HG03175 (cell line): ENCODE measurements at regions not wholly inside any gene's neighbourhood (a gene's known extent, or its start where the extent isn't known, plus 50 kb on each side); places are given as distances from the start of the nearest gene placed in this dataset.

ENCODE experiments used
- ATAC-seq: cut with Tn5 transposase; IDR thresholded peaks from one replicate; pipeline ENCODE4 v1.9.1; 2021; ENCODE audit warnings: mild to moderate bottlenecking, moderate library complexity; ENCODE audit not compliant: unreplicated experiment

DNA sequence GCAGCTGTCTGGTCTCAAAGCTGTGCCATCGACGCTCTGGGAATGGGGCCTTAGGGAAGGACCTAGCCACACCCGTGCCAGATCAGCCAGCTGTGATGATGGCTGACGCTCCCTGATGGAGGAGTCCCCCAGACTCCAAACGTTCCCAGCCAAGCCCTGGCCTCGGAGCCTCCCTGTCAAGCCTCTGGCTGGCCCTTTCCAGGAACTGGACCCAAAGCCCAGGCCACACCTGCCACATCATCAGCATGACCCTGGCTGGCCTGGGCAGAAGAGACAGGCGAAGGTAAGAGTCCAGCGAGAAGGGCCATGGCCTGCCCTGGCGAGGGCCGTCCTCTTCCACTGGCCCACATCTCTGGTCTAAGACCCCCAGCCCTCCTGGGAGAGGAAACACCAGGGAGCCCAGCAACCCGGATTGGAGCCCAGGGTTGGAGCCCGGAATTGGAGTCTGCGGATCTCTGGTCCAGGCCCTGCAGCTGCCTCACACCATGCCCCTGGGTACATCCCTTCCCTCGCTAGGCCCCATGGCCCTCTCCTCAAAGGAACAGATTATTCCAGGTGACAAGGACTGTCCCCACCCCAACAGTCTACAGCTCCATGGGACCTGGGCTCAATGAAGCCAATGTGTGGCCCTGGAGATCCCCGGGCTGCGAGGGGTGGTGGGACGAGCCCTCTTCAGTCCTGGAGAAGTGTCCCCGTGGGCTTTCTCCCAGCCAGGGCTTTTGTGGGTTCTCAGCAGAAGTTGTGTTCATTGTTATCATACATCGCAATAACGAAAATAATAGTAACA is 105.1 kb upstream of the TNRC6C start:
- no peak for ATAC-seq

DNA sequence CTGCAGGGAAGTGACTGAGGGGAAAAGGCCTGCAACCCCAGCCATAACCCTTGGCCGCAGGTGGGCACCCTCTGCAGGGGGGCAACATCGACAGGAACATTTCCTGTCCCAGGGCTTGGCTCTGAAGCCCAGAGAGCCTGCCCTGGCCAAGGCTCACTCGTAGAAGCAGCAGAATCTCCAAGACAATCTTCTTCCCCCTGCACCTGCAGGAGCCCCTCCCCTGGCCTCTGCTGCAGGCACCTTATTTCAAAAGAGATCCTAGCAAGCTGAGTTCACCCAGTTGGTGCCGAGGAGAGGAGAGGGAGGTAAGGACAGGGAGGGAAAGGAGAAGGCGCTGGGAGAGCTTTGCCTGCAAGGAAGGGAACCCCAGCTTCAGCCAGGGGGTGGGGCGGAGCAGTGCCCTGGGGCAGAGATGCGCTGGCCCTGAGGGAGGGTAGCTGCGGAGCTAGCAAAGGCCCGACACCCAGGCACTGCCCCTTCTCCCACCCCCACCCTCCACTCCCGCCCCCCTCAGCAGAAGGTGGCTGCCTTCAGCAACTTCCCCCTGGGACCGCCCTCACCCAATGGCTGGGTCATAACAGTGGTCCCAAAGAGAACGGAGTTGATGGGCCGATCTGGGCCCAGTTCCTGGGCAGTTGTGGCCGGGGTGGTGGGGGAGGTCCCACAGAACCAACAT is 104.3 kb upstream of the TNRC6C start:
- ATAC-seq = no peak

DNA sequence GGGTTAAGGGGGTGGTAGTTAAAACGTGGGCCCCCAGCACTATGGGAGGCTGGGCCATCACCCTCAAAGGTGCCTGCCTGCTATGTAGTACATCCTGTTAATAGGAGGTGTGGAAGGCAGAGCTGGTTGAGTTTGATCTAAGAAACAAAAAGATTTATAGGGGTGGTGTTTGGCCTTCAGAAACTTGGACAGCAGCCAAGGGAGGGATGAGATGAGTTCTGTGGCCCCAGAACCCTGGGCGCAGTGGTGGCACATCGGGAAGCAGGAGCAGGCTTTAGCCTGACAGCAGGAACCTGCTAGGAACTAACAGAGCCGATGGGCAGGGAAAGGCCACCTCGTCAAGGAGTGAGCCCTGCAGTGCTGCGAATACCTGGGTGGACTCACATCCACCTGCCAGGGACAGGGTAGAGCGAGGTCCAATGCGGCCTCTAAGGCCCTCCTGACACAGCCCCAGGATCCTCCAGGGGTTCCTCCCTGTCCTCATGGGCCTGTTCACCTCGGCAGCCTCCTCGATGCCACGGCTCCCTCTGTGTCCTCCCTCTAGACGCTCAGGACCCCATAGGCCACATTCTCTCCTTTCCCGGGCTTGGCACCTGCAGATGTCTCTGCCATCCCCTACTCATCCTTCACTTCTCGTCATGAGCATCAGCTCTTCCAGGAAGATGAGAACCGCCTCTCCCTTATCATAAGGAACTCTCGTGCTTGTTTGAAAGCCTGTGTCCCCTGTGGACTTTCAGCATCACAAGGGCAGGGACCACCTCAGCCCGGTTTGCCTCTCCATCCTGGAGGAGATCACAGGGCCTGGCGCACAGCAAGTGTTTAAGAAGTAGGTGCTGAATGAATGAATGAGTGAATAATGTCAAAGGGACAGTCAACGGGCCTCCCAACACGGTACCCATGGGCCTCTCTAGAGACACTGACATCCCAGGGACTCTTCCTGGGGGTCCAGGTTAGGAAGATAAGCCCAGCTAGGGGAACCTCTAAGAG is 103.5 kb upstream of the TNRC6C start:
- no peak for ATAC-seq

DNA sequence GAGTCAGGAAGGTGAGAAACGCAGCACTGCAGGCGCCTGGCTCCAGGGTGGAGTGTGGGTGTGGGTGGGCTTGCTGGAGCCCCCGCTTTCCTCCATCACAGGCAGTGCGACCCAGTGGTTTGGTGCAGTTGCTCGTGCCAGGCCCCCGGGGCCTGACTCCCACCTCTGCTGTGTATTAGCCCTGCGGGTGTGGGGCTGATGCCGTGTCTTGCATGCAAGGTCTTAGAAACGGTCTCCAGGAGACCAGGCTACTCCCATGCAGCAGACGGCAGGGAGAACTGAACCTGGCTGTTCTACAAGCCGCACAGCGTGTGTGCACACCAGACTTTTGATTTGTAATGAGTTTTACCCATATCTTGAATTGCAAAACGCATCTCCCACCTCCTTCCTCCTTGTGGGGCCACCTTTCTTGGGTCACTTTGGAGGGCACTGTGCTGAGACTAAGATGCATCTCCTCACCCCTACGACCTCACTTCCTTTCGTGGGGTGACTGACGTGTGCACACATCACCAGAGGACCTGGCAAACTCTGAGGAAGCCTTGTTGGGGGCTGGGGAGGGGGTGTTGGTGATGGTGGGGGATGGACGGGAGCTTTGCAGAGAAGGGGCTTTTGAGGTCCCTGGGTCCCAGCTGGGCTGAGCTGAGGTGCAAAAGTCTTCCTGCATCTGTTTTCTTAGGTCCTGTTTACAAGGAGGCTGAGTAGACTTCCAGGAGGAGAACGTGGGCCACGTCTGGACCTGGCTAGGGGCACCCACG is 101.8 kb upstream of the TNRC6C start:
- no peak for ATAC-seq

DNA sequence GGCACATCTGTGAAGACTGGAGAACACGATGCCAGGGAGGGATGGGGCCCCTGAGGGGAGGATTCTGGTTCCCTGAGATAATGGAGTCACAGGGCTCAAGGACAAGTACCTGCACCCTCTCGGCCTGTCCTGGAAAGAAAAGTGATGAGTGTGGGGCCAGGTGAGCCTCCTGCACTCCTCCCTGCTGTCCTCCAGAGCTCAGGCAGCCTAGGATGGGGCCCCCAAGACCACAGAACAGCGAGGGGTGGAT is 101.3 kb upstream of the TNRC6C start:
- no peak for ATAC-seq

DNA sequence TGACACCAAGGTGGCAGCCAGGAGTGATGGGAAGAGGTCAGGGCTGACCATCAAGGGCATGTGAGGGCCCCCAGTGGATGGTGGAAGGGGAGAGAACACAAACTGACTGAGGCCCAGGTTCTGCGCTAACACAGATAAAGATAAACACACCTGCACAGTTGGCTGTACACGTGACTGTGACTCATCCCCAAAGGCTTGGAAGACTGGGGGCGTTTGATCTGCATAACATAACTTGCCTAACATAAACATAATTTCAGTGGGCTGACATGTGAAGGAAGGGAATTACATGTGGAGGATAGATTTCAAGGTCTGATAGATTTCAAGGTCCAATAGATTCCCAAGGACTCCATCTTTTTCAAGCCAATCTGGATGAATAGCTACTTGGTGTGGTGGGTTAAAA is 100.9 kb upstream of the TNRC6C start:
- ATAC-seq = no peak

DNA sequence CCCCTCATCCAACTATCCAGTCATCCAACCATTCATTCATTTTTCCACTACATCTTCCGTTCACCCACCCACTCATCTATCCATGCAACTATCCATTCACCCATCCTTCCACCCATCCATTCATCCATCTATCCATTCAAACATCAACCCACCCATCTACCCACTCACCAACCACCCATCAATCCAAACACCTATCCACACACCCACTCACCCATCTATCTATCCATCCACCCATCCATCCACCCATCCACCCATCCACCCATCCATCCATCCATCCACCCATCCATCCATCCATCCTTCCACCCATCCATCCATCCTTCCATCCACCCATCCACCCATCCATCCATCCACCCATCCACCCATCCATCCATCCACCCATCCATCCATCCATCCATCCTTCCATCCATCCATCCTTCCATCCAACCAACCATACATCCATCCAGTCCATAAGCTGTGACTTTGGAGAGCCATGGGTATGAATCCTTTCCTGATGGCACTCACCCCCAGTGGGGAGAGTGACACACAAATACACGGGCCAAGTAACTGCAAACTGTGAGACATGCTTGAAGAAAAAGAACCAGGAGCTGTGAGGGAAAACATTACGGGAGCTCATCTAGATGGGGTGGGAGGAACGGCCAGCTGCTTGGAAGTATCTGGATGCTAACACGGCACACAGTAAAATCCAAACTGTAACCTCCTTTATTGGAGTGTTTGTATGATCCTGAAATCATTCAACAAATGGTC is 100.0 kb upstream of the TNRC6C start:
- no peak for ATAC-seq

DNA sequence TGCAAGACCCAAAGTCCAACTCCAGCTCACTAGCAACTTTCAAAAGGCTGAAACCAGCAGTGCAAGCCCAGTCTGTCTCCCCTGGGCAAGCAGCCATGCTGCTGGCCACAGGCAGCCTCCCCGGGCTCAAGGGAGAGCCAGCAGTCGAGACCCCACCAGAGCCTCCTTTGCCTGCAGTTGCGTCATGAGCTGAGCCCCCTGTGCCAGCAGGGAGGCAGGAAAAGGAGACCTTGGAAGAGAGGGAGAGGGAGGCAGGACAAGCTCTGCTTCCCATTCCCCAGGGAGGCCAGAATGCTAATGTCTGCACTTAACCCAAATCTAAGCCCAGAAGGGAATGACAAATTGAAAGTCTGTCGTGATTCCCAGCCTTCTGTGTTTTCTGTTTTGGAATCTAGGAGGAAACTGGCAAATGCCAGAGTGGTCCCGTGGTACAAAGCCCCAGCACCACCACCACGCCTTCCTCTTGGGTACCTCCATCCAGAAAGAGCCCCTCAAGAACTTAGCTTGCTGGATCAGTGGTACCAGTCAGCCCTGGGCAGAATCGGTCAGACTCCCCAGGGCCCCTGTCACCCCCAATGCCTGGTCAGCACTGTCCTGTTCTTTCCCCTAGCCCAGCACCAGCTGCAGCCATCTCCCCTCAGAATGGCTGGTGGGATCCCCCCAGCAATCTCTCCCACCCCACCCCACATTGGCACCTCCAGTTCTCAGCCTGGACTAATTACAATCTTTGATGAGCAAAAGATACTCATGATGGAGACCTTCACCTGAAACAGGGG is 99.3 kb upstream of the TNRC6C start:
- no peak for ATAC-seq

DNA sequence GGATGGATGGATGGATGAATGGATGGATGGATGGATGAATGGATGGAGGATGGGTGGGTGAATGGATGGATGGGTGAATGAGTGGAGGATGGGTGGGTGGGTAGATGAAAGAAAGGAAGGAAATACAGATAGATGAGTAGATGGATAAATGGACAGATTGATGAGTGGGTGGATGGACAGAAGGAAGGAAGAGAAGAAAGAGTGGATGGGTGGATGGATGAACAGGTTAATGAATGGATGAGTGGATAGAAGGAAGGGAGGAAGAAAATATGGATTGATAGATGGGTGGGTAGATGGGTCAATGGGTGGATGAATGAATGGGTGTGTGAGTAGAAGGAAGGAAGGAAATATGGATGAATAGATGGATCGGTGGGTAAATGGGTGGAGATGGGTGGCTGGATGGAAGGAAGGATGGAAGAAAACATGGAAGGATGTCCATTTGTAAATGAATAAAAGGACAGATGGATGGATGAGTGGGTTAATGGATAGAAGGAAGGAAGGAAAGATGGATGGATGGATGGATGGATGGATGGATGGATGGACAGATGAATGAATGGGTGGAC is 97.3 kb upstream of the TNRC6C start:
- no peak for ATAC-seq

DNA sequence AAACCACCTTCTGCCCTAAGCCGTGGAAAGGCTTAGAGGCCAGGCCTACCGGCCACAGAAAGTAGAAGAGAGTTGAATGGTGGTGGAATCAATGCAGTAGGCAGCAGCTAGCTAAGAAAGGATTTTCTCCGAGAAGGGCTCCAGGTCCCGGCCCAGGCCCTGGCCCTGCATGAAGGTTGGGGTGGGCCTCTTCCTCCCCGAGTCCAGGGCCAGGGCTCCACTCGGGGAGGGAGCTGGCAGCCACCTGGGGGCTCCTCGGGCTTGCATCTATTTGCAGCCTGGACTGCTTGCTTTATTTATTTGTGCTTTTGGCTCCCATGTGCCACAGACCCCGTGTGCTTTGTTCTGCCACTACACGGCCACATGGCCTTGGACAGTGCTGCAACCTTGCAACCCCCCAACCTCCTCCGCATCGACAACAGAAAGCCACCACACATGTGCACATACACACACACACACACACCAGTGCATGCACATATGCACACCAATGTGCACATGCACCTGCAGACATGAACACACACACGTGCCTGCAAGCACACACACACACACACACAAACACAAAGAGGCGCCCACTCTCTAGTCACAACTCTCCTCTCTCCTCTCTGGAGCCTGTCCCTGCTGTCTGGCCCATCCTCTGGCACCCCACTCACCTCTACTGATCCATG is 96.4 kb upstream of the TNRC6C start:
- ATAC-seq = no peak

DNA sequence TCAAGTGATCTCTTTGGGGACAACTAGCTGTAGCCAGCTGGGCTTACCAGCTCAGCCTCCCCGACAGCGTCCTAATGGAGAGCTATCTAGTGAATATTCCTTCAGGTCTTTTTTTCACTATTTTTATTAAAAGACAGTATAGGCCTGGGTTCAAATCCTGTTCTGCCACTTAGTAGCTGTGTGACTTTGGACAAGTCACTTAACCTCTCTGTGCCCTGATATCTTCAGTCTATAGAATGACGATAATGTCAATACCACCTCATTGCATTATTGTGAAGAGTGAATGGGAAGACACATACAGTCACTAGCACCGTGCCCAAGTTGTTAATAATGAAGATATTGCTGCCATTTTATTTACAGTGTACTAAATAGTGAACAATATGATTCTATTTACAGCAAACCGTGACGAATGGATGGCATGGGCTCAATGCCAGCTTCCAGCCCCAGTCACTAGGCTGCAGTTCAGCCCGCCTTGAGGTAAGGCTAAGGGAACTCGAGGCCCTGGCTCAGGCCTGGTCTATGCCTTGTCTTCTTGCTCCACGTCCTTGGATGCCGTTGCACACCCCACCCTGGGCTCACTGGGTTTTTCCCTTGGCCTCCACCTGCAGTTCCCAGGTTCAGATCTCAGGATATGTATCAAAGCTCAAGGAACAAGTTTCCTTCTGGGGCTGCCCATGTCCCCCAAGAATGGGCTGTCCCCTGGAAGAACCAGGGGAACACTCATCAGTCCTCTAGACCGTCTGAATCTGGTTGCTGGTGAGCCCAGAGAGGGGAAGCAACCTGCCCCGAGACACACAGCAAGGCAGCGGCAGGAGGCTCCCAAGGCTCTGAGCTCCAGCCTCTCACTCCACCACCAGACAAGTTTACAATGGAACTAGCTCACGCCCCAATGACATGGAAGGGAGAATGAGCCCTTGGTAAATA is 95.4 kb upstream of the TNRC6C start:
- ATAC-seq = no peak

DNA sequence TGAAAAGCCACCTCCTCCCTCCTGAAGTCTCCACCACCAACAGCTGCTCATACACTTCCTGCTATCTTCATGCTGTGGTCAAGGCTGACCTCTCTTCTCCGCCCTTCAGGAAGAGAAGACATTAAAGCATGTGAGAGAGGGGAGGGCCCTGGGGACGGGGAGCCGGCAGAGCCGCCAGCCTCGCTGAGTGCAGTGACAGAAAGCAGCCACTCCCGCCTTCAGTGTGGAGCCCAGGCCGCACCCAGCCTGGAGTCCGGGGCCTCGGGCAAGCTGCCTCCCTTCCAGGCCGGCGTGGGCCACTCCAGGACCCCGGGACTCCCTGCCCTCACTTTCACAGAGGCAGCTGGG is 94.7 kb upstream of the TNRC6C start:
- ATAC-seq = no peak

DNA sequence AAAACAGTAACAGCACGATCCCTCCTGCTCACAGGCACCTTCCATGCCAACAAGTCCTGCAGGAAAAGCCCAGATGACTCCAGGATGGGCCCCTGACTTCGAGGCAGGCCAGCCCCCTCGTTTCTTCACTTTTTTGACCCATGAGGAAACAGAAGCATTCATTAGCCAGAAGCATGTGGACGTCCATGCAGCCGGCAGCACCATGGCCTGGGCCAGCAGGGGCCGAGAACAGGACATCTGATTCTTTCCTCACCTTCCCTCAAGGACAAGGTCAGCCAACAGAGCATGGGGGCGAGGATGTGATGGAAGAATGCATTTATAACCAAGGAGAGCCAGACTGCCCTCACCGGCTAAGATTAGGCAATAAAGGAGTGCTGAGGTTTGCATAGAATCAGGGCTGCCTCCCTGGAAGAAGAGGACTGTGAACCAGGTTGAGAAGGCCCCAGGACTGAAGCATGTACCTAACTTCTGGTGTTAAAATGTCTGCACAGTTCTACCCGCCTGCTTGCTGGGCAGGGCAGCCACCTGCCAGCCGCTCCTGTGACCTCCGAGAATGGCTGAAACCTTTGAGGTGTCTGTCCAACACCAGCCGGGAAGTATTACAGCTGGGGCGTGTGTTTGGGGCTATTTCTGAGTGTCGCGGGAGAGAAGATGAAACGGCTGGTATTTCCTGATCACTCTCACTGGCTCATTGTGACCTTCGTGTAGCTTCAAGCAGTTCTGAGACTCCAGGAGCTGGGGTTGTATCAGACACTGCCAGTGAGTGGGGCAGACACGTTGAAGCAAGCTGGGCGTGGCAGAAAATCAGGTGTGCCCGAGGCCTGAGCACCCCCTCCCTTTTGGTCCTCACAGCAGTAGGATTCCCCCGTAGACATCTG is 94.0 kb upstream of the TNRC6C start:
- ATAC-seq = no peak

DNA sequence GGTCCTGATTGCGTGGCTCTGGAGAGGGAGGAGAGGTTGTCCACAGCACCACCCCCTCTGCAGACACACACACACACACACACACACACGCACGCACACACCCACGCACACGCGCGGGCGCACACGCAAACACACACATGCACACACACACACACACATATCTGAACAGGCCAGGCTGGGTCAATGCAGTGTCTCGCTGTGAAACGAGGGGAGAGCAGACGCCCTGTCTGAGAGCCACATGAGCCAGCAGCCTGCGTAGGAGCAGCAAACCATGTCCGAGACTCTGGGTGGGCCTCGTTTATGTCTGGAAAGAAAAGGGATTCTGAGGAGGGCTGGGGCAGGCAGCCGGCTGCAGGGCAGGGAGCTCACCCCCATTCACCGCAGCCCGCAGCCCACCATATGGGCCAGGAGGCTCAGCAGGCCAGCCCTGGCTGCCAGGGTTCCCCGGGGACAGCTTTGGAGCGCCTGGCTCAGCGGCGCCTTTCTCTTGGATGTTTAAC is 93.3 kb upstream of the TNRC6C start:
- no peak for ATAC-seq

DNA sequence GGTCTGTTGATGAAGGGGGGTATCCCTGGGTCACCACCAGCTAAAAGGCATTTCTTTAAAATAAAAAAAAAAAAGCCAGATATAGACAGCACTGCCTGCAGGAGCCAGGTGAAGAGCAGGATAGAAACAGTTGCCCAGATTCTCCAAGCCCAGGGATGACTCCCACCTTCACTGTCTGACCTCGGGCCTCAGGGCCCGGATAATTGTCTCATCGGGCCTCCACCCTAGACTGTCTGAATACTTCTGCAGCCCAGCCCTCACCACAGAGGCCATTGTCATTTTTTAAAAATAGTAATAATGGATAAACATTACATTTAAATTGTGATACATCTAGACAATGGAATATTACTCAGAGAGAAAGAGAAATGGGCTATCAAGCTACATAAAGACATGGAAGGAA is 92.8 kb upstream of the TNRC6C start:
- ATAC-seq = no peak

DNA sequence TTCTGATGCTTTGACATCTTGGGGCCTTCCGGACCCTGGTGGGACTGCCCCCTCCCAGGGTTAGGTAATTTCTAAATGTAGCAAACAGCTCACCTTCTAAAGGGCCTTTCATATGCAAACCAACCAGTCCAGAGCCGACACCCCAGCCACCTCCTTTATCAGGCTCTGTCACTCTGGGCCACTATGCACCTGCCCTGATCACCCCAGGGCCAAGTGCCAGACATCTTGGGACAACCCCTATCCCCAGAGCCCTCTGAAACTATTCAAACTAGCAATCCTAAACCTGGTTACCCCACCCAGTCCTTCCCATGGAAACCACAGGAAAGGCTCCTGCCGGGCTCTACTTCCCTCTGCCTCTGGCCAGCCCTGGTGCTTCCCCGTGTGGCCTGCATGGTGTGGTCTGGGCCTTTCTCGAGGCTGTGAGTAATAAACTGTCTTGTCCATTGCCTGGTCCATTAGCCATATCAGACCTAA is 91.2 kb upstream of the TNRC6C start:
- no peak for ATAC-seq
